Gastrocnemius medialis (tissue), 4 donors: ENCODE measurements at regions not wholly inside any gene's neighbourhood (a gene's known extent, or its start where the extent isn't known, plus 50 kb on each side); places are given as distances from the start of the nearest gene placed in this dataset.
"Not testable (repeated sequence)": the region's sequence is repeated elsewhere in the genome, so short reads cannot be mapped to it uniquely, and the experiment has no call there.

Experiments
- ATAC-seq, 2 donors: fragments of 150-250 bp; one replicate each; pipeline ENCODE4 v1.9.1; 2016
- DNase-seq, 2 donors: peaks; one replicate each; pipeline ENCODE4 v3.0.0-alpha.2; 2019
- H3K27ac ChIP-seq, 4 donors: fragments of 200-600 bp; sonication (generic); 1 replicate in 1 of 4; 2 replicates in 3 of 4; pipeline ENCODE4 v1.5.1; 2016 to 2018; ENCODE audit warnings: mild to moderate bottlenecking in 2 of 4, moderate library complexity in 1 of 4
- H3K27me3 ChIP-seq, 3 donors: fragments of 200-600 bp; sonication (generic) in 2 of 3; 1 replicate in 1 of 3; 2 replicates in 2 of 3; pipeline versions ENCODE4 v1.5.1 to v1.6.0; 2016 to 2019; ENCODE audit warnings: mild to moderate bottlenecking in 1 of 3, moderate library complexity in 1 of 3
- H3K36me3 ChIP-seq, 2 donors: fragments of 200-600 bp; sonication (generic) in 1 of 2; one replicate each; pipeline ENCODE4 v1.5.1; 2017 to 2018
- H3K4me1 ChIP-seq, 2 donors: fragments of 200-600 bp; sonication (generic) in 1 of 2; one replicate each; pipeline ENCODE4 v1.5.1; 2016 to 2017; ENCODE audit warnings: mild to moderate bottlenecking in 2 of 2
- H3K4me3 ChIP-seq, 4 donors: fragments of 200-600 bp; sonication (generic) in 3 of 4; 1 replicate in 1 of 4; 2 replicates in 3 of 4; pipeline ENCODE4 v1.5.1; 2016 to 2019; ENCODE audit warnings: mild to moderate bottlenecking in 2 of 4
- H3K9me3 ChIP-seq, 3 donors: fragments of 200-600 bp; sonication (generic) in 2 of 3; 1 replicate in 1 of 3; 2 replicates in 2 of 3; pipeline ENCODE4 v1.5.1; 2016 to 2019
- CTCF ChIP-seq, 5 experiments: fragments of 450-650 bp in 3 of 5; fragments of 200-600 bp in 2 of 5; sonication (generic) in 2 of 5; IDR thresholded peaks in 4 of 5; conservative IDR thresholded peaks in 1 of 5; 1 replicate in 4 of 5; 2 replicates in 1 of 5; pipeline ENCODE4 v1.5.1; 2016 to 2019; ENCODE audit warnings: antibody characterized with exemption in 5 of 5, mild to moderate bottlenecking in 3 of 5, moderate library complexity in 3 of 5
- POLR2A ChIP-seq, 2 donors: fragments of 450-650 bp; IDR thresholded peaks; one replicate each; pipeline ENCODE4 v1.6.1; 2017; ENCODE audit warnings: antibody characterized with exemption in 2 of 2, mild to moderate bottlenecking in 2 of 2, moderate library complexity in 2 of 2
- in situ Hi-C, 4 donors: fragments of 200-750 bp; cut with MboI; loops; one replicate each; pipeline versions ENCODE4 v1.15.0 to v1.8.0; 2017; ENCODE audit warnings: low sequenced_read_pairs in 4 of 4
- intact Hi-C: fragments of 100-400 bp; cut with DNase I; formaldehyde crosslinking; loops from one replicate; pipeline ENCODE4 v1.15.1; 2023; ENCODE audit warnings: low total_unique reads

- in situ Hi-C loops = no loop called here
- no peak for ATAC-seq
These were observed 773.6 kb upstream of the CDH10 start for GRCh38 chr5:25418319-25418859.

GRCh38 chr5:25416960-25417359, 772.2 kb upstream of the CDH10 start:
- ATAC-seq = no peak
- in situ Hi-C loops = no loop called here
- TF ChIP-seq CTCF (IDR thresholded peaks at IDR 0.05 in 4 of 5, conservative IDR thresholded peaks at IDR 0.05 in 1 of 5) (no peak), POLR2A (IDR thresholded peaks at IDR 0.05) (no peak)
- intact Hi-C loops = no loop called here
- H3K36me3 ChIP-seq = no peaks in the 10 kb centered on the region
- H3K4me3 ChIP-seq = no peak overlapping the region
- H3K9me3 ChIP-seq = no peaks in the 10 kb centered on the region
- no peaks in the 10 kb centered on the region for H3K4me1 ChIP-seq
- H3K27ac ChIP-seq = no peak overlapping the region
- DNase-seq = no peak
- no peaks in the 10 kb centered on the region for H3K27me3 ChIP-seq

More at GRCh38 chr5:25418319-25418859, 773.6 kb upstream of the CDH10 start:
- Histone ChIP-seq H3K27me3 (no peaks in the 10 kb centered on the region), H3K4me1 (no peaks in the 10 kb centered on the region), H3K27ac (no peak overlapping the region), H3K4me3 (no peak overlapping the region), H3K9me3 (no peaks in the 10 kb centered on the region), H3K36me3 (no peaks in the 10 kb centered on the region)
- DNase-seq = no peak
- intact Hi-C loops = no loop called here
- no peak for TF ChIP-seq CTCF (IDR thresholded peaks at IDR 0.05 in 4 of 5, conservative IDR thresholded peaks at IDR 0.05 in 1 of 5)
- TF ChIP-seq POLR2A (IDR thresholded peaks at IDR 0.05) = no peak

GRCh38 chr5:25415970-25416369, 771.2 kb upstream of the CDH10 start:
- intact Hi-C loops (no loop called here), in situ Hi-C loops (no loop called here)
- no peaks in the 10 kb centered on the region for H3K9me3 ChIP-seq
- no peak for ATAC-seq
- H3K36me3 ChIP-seq = no peaks in the 10 kb centered on the region
- TF ChIP-seq POLR2A (IDR thresholded peaks at IDR 0.05) = no peak
- no peak for TF ChIP-seq CTCF (IDR thresholded peaks at IDR 0.05 in 4 of 5, conservative IDR thresholded peaks at IDR 0.05 in 1 of 5)
- no peaks in the 10 kb centered on the region for H3K27me3 ChIP-seq
- no peak overlapping the region for H3K4me3 ChIP-seq
- H3K27ac ChIP-seq = no peak overlapping the region
- DNase-seq = no peak
- no peaks in the 10 kb centered on the region for H3K4me1 ChIP-seq

GRCh38 chr5:25414742-25415141, 770.0 kb upstream of the CDH10 start:
- ATAC-seq (no peak), DNase-seq (no peak)
- Histone ChIP-seq H3K36me3 (no peaks in the 10 kb centered on the region), H3K27me3 (no peaks in the 10 kb centered on the region), H3K4me3 (no peak overlapping the region), H3K27ac (no peak overlapping the region), H3K4me1 (no peaks in the 10 kb centered on the region), H3K9me3 (no peaks in the 10 kb centered on the region)
- intact Hi-C loops = no loop called here
- no peak for TF ChIP-seq CTCF (IDR thresholded peaks at IDR 0.05 in 4 of 5, conservative IDR thresholded peaks at IDR 0.05 in 1 of 5)
- in situ Hi-C loops = no loop called here

- no peaks in the 10 kb centered on the region for H3K36me3 ChIP-seq
- in situ Hi-C loops (no loop called here), intact Hi-C loops (no loop called here)
- H3K4me3 ChIP-seq = no peak overlapping the region
- no peaks in the 10 kb centered on the region for H3K27me3 ChIP-seq
- no peak for TF ChIP-seq CTCF (IDR thresholded peaks at IDR 0.05 in 4 of 5, conservative IDR thresholded peaks at IDR 0.05 in 1 of 5)
- TF ChIP-seq POLR2A (IDR thresholded peaks at IDR 0.05) = no peak
- no peak for ATAC-seq
- H3K9me3 ChIP-seq = no peaks in the 10 kb centered on the region
- no peaks in the 10 kb centered on the region for H3K4me1 ChIP-seq
- H3K27ac ChIP-seq = no peak overlapping the region
- DNase-seq = no peak
These were observed 767.4 kb upstream of the CDH10 start for GRCh38 chr5:25412116-25412661.

- H3K4me1 ChIP-seq, in situ Hi-C loops, intact Hi-C loops, H3K27ac ChIP-seq, H3K9me3 ChIP-seq, H3K4me3 ChIP-seq, H3K36me3 ChIP-seq, DNase-seq, ATAC-seq, H3K27me3 ChIP-seq: not testable (repeated sequence)
These were observed 762.6 kb upstream of the CDH10 start for GRCh38 chr5:25407365-25407764.
